CD4-positive, alpha-beta memory T cell (primary cell): ENCODE measurements at regions not wholly inside any gene's neighbourhood (a gene's known extent, or its start where the extent isn't known, plus 50 kb on each side); places are given as distances from the start of the nearest gene placed in this dataset.
"Not testable (repeated sequence)": the region's sequence is repeated elsewhere in the genome, so short reads cannot be mapped to it uniquely, and the experiment has no call there.

ENCODE experiments used
- CTCF ChIA-PET: fragments of 350-600 bp; sonication (Branson Sonifier 250); formaldehyde crosslinking; loops from one replicate; lab custom pipeline; 2021; ENCODE audit warnings: inconsistent platforms; ENCODE audit not compliant: partially characterized antibody; lab: Charles Lee
- POLR2A ChIA-PET: fragments of 350-600 bp; sonication (Branson Sonifier 250); formaldehyde crosslinking; loops from one replicate; lab custom pipeline; 2021; ENCODE audit not compliant: partially characterized antibody; lab: Charles Lee
- DNase-seq, 5 donors: peaks; one replicate each; pipeline versions ENCODE4 v3.0.0 to v3.0.0-alpha.2; 2020 to 2022; ENCODE audit warnings: mixed read lengths in 1 of 5
- H3K27ac ChIP-seq: one replicate; pipeline ENCODE4 v1.7.0; 2013; ENCODE audit warnings: low read depth, low read length
- H3K27me3 ChIP-seq: 2 replicates; pipeline ENCODE4 v1.7.0; 2013; ENCODE audit warnings: mild to moderate bottlenecking, low read length, moderate library complexity; ENCODE audit not compliant: insufficient read depth
- H3K36me3 ChIP-seq: 2 replicates; pipeline ENCODE4 v1.7.0; 2013; ENCODE audit warnings: mild to moderate bottlenecking, low read length, moderate library complexity; ENCODE audit not compliant: insufficient read depth
- H3K4me1 ChIP-seq: 2 replicates; pipeline ENCODE4 v1.7.0; 2013; ENCODE audit warnings: mild to moderate bottlenecking, low read length, moderate library complexity; ENCODE audit not compliant: insufficient read depth
- H3K4me3 ChIP-seq, 2 donors: one replicate each; pipeline ENCODE4 v1.7.0; 2013; ENCODE audit warnings: low read length in 2 of 2, mild to moderate bottlenecking in 1 of 2
- H3K9me3 ChIP-seq, 2 donors: one replicate each; pipeline ENCODE4 v1.7.0; 2013; ENCODE audit warnings: low read length in 2 of 2, control low read depth in 1 of 2; ENCODE audit not compliant: control insufficient read depth in 1 of 2
- H3K27ac Mint-ChIP-seq, 7 donors: one replicate each; pipeline ENCODE4 v1.8.0; 2020 to 2021; ENCODE audit warnings: mixed read lengths in 7 of 7, mild to moderate bottlenecking in 6 of 7, inconsistent platforms in 3 of 7, moderate library complexity in 3 of 7
- H3K27me3 Mint-ChIP-seq, 2 donors: one replicate each; pipeline ENCODE4 v1.8.0; 2020 to 2021; ENCODE audit warnings: mixed read lengths in 2 of 2
- H3K36me3 Mint-ChIP-seq, 2 donors: one replicate each; pipeline ENCODE4 v1.8.0; 2020 to 2021; ENCODE audit warnings: mixed read lengths in 2 of 2, inconsistent platforms in 1 of 2, mild to moderate bottlenecking in 1 of 2
- H3K4me1 Mint-ChIP-seq, 4 donors: one replicate each; pipeline ENCODE4 v1.8.0; 2020 to 2021; ENCODE audit warnings: mixed read lengths in 4 of 4, mild to moderate bottlenecking in 1 of 4
- H3K4me3 Mint-ChIP-seq, 8 donors: one replicate each; pipeline ENCODE4 v1.8.0; 2020 to 2021; ENCODE audit warnings: mixed read lengths in 8 of 8, mild to moderate bottlenecking in 7 of 8, moderate library complexity in 6 of 8, inconsistent platforms in 3 of 8
- H3K9me3 Mint-ChIP-seq, 8 donors: one replicate each; pipeline ENCODE4 v1.8.0; 2020 to 2021; ENCODE audit warnings: mixed read lengths in 8 of 8, mild to moderate bottlenecking in 5 of 8, inconsistent platforms in 3 of 8, moderate library complexity in 1 of 8
- intact Hi-C: fragments of 100-400 bp; cut with micrococcal nuclease; formaldehyde crosslinking; loops from one replicate; pipeline ENCODE4 v1.15.1; 2023

GRCh38 chr10:23934023-23934422, 274.9 kb upstream of the KIAA1217 start:
- DNase-seq, POLR2A ChIA-PET, H3K36me3 ChIP-seq, H3K27me3 Mint-ChIP-seq, H3K9me3 Mint-ChIP-seq, intact Hi-C loops, H3K27ac Mint-ChIP-seq, CTCF ChIA-PET, H3K27ac ChIP-seq, H3K4me1 ChIP-seq, H3K4me3 ChIP-seq, H3K36me3 Mint-ChIP-seq, H3K4me1 Mint-ChIP-seq, H3K9me3 ChIP-seq, H3K27me3 ChIP-seq, H3K4me3 Mint-ChIP-seq: not testable (repeated sequence)

- no peak overlapping the region for H3K4me3 Mint-ChIP-seq
- no peaks in the 10 kb centered on the region for H3K27me3 Mint-ChIP-seq
- H3K4me1 ChIP-seq, result no peaks in the 10 kb centered on the region
- no peak overlapping the region for H3K27ac Mint-ChIP-seq
- H3K27me3 ChIP-seq, result no peaks in the 10 kb centered on the region
- POLR2A ChIA-PET, result interaction anchor here (0.6 kb wide), 1 partner anchor 29 kb away, joined by 5 read pairs; no protein-coding TSS in a partner anchor
- intact Hi-C loops, result no loop called here
- H3K4me1 Mint-ChIP-seq, result no peaks in the 10 kb centered on the region
- H3K27ac ChIP-seq, result no peak overlapping the region
- no peaks in the 10 kb centered on the region for H3K9me3 ChIP-seq
- no peak for DNase-seq
- CTCF ChIA-PET, result no interaction called here
- no peaks in the 10 kb centered on the region for H3K36me3 Mint-ChIP-seq
- no peaks in the 10 kb centered on the region for H3K36me3 ChIP-seq
- peaks cover 0 to 3% (median 0%) of the 10 kb centered on the region in 8 donors for H3K9me3 Mint-ChIP-seq
- H3K4me3 ChIP-seq, result no peak overlapping the region
Measured at GRCh38 chr10:23945845-23946244, 263.1 kb upstream of the KIAA1217 start.

- H3K4me3 ChIP-seq, result no peak overlapping the region
- intact Hi-C loops, result no loop called here
Measured at GRCh38 chr10:23951841-23952240, 257.1 kb upstream of the KIAA1217 start.

DNA sequence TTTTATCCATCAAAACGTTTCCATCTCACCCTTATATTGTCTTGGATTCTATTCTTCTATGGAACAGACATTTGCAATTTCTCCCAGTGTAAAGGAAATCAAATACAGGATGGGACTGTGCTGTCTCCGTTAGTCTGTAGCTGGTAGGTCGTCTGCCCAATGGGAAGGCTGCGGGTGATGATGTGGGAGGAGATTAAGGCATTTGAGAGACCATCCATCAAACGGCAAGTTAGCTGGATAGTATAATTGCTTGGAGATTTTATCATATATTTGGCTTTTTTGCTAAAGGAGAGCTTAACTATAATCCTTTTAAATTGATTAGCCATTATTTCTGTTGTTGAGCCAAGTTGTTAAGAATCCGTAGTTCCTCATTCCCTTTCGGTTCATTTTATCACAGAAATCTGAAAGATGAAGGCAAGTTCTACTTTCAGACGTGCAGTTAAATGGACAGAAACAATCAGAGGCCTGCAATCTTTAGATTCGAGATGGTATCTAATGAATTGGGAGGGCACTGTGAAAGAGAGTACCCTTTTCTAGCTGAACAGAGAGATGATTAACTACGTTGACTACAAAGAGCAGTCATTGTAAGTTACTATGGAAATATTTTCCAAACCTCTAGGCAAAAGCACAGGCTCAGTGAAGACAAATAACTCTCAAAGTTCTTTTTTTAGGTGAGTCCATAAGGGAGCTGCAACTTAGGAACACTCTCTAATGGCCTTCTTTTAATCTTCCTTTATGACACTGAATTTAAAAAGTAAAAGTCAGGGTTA, 253.3 kb upstream of the KIAA1217 start:
- intact Hi-C loops, result no loop called here
- CTCF ChIA-PET, result no interaction called here
- DNase-seq, result no peak

More at GRCh38 chr10:23951841-23952240, 257.1 kb upstream of the KIAA1217 start:
- H3K27ac ChIP-seq, result no peak overlapping the region
- Mint-ChIP-seq H3K9me3 (peaks cover 0 to 6% (median 2%) of the 10 kb centered on the region in 8 donors), H3K36me3 (no peaks in the 10 kb centered on the region), H3K27me3 (no peaks in the 10 kb centered on the region), H3K4me3 (no peak overlapping the region), H3K4me1 (peaks cover 0 to 1% (median 0%) of the 10 kb centered on the region in 4 donors), H3K27ac (no peak overlapping the region)
- CTCF ChIA-PET, result no interaction called here
- no peaks in the 10 kb centered on the region for H3K9me3 ChIP-seq
- H3K36me3 ChIP-seq, result no peaks in the 10 kb centered on the region
- DNase-seq, result no peak
- H3K4me1 ChIP-seq, result no peaks in the 10 kb centered on the region
- H3K27me3 ChIP-seq, result no peaks in the 10 kb centered on the region
- POLR2A ChIA-PET, result no interaction called here

GRCh38 chr10:23965123-23965522, 243.8 kb upstream of the KIAA1217 start:
- Mint-ChIP-seq H3K27ac (no peak overlapping the region), H3K27me3 (no peaks in the 10 kb centered on the region)

More for the DNA sequence above, 253.3 kb upstream of the KIAA1217 start:
- no peak overlapping the region for H3K4me3 ChIP-seq
- peaks cover 0 to 1% (median 0%) of the 10 kb centered on the region in 4 donors for H3K4me1 Mint-ChIP-seq
- POLR2A ChIA-PET, result no interaction called here
- H3K9me3 ChIP-seq, result no peaks in the 10 kb centered on the region
- H3K36me3 Mint-ChIP-seq, result no peaks in the 10 kb centered on the region
- H3K9me3 Mint-ChIP-seq, result peaks cover 0 to 6% (median 2%) of the 10 kb centered on the region in 8 donors
- H3K36me3 ChIP-seq, result no peaks in the 10 kb centered on the region
- H3K27ac ChIP-seq, result no peak overlapping the region
- H3K4me3 Mint-ChIP-seq, result no peak overlapping the region
- no peak overlapping the region for H3K27ac Mint-ChIP-seq
- no peaks in the 10 kb centered on the region for H3K27me3 ChIP-seq
- no peaks in the 10 kb centered on the region for H3K27me3 Mint-ChIP-seq
- H3K4me1 ChIP-seq, result no peaks in the 10 kb centered on the region

DNA sequence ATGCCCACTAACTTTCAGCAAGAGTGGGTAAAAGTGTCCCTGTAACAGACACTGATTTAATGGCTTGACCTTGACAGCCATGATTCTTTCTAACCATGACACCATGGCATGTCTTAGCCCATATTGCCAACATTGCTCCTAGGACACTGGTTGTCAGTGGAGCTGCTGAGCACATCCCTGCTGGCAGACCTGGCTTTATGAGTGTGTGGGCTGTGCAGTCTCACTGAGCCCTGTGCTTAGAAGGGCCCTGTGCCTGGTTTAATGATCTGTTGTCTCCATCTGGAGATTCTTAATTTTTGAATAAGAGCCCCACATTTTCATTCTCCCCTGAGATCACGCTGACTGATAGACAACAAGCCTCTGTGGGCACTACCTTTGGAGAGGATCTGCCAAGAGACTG, 243.1 kb upstream of the KIAA1217 start:
- ChIA-PET POLR2A (no interaction called here), CTCF (no interaction called here)
- peaks cover 0 to 9% (median 0%) of the 10 kb centered on the region in 8 donors for H3K9me3 Mint-ChIP-seq
- Histone ChIP-seq H3K4me3 (no peak overlapping the region), H3K27ac (no peak overlapping the region), H3K27me3 (no peaks in the 10 kb centered on the region), H3K9me3 (no peaks in the 10 kb centered on the region), H3K36me3 (no peaks in the 10 kb centered on the region), H3K4me1 (no peaks in the 10 kb centered on the region)
- no peaks in the 10 kb centered on the region for H3K27me3 Mint-ChIP-seq
- intact Hi-C loops, result no loop called here
- H3K4me1 Mint-ChIP-seq, result no peaks in the 10 kb centered on the region
- H3K4me3 Mint-ChIP-seq, result no peak overlapping the region
- no peaks in the 10 kb centered on the region for H3K36me3 Mint-ChIP-seq
- H3K27ac Mint-ChIP-seq, result no peak overlapping the region
- no peak for DNase-seq

More at GRCh38 chr10:23965123-23965522, 243.8 kb upstream of the KIAA1217 start:
- H3K4me3 ChIP-seq, result no peak overlapping the region
- no peak for DNase-seq
- CTCF ChIA-PET, result no interaction called here
- no peak overlapping the region for H3K27ac ChIP-seq
- H3K27me3 ChIP-seq, result no peaks in the 10 kb centered on the region
- intact Hi-C loops, result no loop called here
- H3K9me3 ChIP-seq, result no peaks in the 10 kb centered on the region
- Mint-ChIP-seq H3K36me3 (no peaks in the 10 kb centered on the region), H3K4me3 (no peak overlapping the region), H3K4me1 (no peaks in the 10 kb centered on the region), H3K9me3 (peaks cover 0 to 7% (median 0%) of the 10 kb centered on the region in 8 donors)
- H3K36me3 ChIP-seq, result no peaks in the 10 kb centered on the region
- H3K4me1 ChIP-seq, result no peaks in the 10 kb centered on the region
- POLR2A ChIA-PET, result no interaction called here

DNA sequence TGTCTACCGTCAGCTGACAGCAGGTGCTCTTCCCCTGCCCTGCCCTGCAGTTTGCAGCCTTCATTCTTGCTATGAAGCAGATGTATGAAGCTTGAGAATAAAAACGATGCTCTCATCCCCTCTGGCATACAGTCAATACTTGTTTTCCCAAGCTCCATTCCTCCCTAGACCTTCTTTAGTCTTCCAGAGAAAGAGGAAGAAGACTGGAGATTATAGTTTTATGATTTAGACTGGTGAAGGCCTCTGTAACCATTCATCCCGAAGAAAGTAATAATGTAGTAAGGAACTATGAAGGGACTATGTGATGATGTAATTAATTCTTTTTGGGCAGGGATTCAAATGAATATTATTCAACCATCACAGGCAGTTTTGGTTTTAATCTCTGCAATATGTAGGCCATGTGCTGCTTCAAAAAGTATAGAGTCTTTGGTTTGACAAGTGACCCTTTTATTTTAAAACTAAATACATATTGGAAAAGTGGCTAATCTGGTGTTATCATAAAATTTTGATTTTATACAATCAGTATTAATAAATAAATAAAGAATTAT, 242.4 kb upstream of the KIAA1217 start:
- ChIA-PET POLR2A (no interaction called here), CTCF (no interaction called here)
- H3K4me1 ChIP-seq, result no peaks in the 10 kb centered on the region
- H3K27me3 ChIP-seq, result no peaks in the 10 kb centered on the region
- Mint-ChIP-seq H3K36me3 (no peaks in the 10 kb centered on the region), H3K27me3 (no peaks in the 10 kb centered on the region), H3K4me1 (no peaks in the 10 kb centered on the region), H3K9me3 (peaks cover 0 to 9% (median 3%) of the 10 kb centered on the region in 8 donors), H3K4me3 (no peak overlapping the region), H3K27ac (no peak overlapping the region)
- no peaks in the 10 kb centered on the region for H3K36me3 ChIP-seq
- no peak overlapping the region for H3K4me3 ChIP-seq
- DNase-seq, result no peak
- H3K9me3 ChIP-seq, result no peaks in the 10 kb centered on the region
- intact Hi-C loops, result no loop called here
- H3K27ac ChIP-seq, result no peak overlapping the region
